Activated CD8-positive, alpha-beta T cell treated with anti-CD3 and anti-CD28 coated beads, Interleukin-2, amount 10 ng/mL, durations not matched to agents 7 days and 5 days (primary cell): ENCODE measurements at regions not wholly inside any gene's neighbourhood (a gene's known extent, or its start where the extent isn't known, plus 50 kb on each side); places are given as distances from the start of the nearest gene placed in this dataset.

ENCODE experiments used
- ATAC-seq: fragments of 150-1000 bp; cut with Tn5 transposase; one replicate; pipeline ENCODE4 v1.10.0; 2021; ENCODE audit warnings: moderate library complexity
- CTCF ChIA-PET: fragments of 350-600 bp; sonication (Branson Sonifier 250); formaldehyde crosslinking; loops from one replicate; lab custom pipeline; 2021; ENCODE audit warnings: antibody characterized with exemption; lab: Charles Lee
- POLR2A ChIA-PET: fragments of 350-600 bp; sonication (Branson Sonifier 250); formaldehyde crosslinking; loops from one replicate; lab custom pipeline; 2021; ENCODE audit warnings: antibody characterized with exemption; lab: Charles Lee
- DNase-seq: peaks from one replicate; pipeline ENCODE4 v3.0.0-alpha.2; 2020
- H3K27ac Mint-ChIP-seq: one replicate; pipeline ENCODE4 v1.8.0; 2021; ENCODE audit warnings: mild to moderate bottlenecking, mixed read lengths
- H3K27me3 Mint-ChIP-seq: one replicate; pipeline ENCODE4 v1.8.0; 2021; ENCODE audit warnings: low read depth, mixed read lengths
- H3K36me3 Mint-ChIP-seq: one replicate; pipeline ENCODE4 v1.8.0; 2021; ENCODE audit warnings: low read depth, mixed read lengths
- H3K4me1 Mint-ChIP-seq: one replicate; pipeline ENCODE4 v1.8.0; 2021; ENCODE audit warnings: low read depth, mixed read lengths
- H3K4me3 Mint-ChIP-seq: one replicate; pipeline ENCODE4 v1.8.0; 2021; ENCODE audit warnings: mild to moderate bottlenecking, mixed read lengths
- H3K9me3 Mint-ChIP-seq: one replicate; pipeline ENCODE4 v1.8.0; 2022; ENCODE audit warnings: mixed read lengths; ENCODE audit not compliant: insufficient read depth

DNA sequence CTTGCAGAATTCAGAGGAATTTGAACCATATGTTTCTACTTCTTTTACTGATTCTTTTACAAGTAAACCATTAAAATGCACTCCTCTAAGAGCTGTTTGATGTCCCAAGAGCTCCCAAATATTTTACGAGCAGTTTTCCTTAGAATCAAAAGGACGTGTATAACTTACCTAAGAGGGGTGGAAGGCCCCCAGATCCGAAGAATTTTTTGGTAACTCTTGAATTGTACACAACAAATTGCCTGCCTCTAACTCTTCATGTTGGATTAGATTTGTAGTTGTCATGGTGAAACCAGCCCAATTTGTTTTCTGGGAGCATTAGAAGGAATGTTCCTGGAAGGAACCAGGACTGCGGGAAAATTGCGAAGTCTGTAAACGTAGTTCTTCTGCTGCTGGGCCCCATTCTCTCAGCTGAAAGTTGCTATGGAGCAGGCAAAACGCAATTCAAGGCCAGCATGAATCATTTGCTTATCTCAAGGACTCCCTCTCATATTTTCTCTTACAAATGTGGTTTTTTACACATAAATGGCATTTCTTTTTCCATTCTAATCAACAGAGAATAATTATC lies 124.8 kb upstream of the TMEM72 start:
- no peak for DNase-seq
- Mint-ChIP-seq H3K27me3 (no peaks in the 10 kb centered on the region), H3K36me3 (no peaks in the 10 kb centered on the region), H3K27ac (no peak overlapping the region), H3K4me3 (no peak overlapping the region), H3K4me1 (no peaks in the 10 kb centered on the region), H3K9me3 (no peaks in the 10 kb centered on the region)
- ChIA-PET POLR2A (no interaction called here), CTCF (no interaction called here)
- ATAC-seq: no peak

DNA sequence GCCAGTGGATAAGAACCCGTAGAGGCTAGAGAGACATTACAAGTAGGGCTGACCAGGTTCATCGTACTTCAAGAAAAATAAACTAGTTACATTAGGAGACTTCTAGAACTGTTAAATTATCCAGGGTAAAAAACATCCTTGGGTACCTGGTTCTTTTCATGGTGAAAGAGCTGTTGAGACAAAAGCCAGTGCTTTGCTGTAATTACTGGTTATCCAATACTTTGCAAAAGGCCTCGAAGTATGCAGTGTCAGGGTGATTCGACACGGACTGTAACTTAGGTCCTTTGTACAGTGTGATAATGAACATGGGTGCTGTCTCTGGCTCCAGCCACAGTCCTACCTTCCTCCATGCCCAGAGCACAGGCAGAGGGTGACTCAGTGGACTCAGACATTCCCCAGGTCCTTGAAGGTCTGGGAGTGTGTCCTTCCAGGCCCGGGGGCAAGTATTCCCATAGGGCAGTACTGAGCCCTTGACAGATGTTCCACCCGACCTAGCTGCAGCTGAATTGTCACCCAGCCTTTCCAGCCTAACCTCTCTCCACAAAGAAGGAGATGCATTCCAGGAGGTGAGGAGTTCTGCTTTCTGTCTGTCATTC lies 123.6 kb upstream of the TMEM72 start:
- Mint-ChIP-seq H3K4me3 (no peak overlapping the region), H3K36me3 (no peaks in the 10 kb centered on the region), H3K27ac (no peak overlapping the region), H3K4me1 (no peaks in the 10 kb centered on the region), H3K27me3 (no peaks in the 10 kb centered on the region), H3K9me3 (no peaks in the 10 kb centered on the region)
- ChIA-PET POLR2A (no interaction called here), CTCF (no interaction called here)
- DNase-seq (no peak), ATAC-seq (no peak)

DNA sequence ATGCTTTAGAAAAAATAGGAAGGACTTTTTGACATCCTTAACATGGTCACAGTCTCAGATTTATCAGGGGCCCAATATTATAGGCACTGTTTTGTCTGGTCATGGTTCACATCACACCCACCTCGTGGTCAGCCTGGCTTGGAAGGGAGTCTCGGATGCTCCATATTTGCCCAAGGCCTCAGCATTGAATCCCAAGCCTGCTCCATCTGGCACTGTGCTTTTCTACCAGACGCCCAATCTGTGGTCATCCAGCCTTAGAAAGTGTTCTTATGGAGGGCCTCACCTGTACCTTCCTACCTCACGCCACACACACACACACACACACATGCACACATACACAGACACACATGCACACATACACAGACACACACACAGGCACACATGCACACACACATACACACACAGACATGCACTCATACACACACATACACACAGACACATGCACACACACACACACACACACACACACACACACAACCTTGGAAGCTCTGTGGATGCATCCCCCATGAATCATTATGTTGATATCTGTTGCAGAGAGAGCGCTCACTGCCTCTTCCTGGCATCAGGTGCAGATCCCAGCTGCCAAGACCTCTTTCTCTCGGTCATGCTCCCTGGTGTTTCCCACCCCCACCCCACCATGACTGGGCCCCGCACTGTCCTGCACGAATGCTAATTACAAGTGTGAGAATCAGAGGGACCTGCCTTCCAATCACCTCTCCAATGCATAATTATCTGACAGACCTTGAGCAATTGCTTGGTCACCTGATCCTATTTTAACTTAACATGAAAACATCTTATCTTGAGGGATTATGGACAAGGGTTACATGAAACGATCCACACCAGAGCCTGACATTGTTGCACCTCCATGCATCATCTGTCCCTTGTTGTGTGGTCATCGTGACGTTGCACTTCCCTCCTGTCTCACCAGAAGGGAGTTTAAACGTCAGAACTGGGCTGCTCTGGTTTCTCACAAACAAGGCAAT lies 122.7 kb upstream of the TMEM72 start:
- no peaks in the 10 kb centered on the region for H3K4me1 Mint-ChIP-seq
- POLR2A ChIA-PET: no interaction called here
- H3K9me3 Mint-ChIP-seq: no peaks in the 10 kb centered on the region
- DNase-seq: no peak
- no peak overlapping the region for H3K27ac Mint-ChIP-seq
- ATAC-seq: no peak
- H3K27me3 Mint-ChIP-seq: no peaks in the 10 kb centered on the region
- no peak overlapping the region for H3K4me3 Mint-ChIP-seq
- CTCF ChIA-PET: no interaction called here
- no peaks in the 10 kb centered on the region for H3K36me3 Mint-ChIP-seq

DNA sequence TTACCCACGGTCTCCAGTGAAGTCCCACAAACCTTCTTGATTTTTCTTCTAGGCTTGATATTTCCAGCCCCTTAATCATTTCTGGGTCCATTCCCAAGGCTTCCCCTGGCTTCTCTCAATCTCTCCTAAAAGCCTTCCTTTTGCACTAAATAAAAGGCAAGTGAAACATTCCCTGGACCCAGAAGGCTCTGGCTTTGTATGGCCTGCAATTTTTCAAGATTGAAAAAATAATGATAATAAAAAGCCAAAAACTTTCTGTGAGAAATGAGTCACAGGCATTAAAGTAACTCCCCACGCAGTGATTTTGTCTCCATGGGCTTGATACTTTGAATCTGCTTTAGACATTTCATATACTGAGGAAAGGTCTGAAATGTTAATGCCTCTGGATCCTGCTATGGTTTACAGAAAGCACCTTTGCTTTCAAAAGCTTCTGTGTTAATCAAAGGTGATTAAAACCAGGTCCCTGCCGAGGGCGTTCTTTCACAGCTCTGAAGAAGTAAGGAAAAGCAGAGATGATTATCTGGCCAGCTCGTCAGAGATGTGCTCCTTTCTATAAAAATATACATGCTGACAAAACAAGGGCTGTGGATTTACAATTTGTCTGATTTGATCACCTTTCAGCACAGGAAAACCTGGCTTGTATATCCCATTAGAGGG lies 118.9 kb upstream of the TMEM72 start:
- no peak overlapping the region for H3K27ac Mint-ChIP-seq
- no peaks in the 10 kb centered on the region for H3K4me1 Mint-ChIP-seq
- no peaks in the 10 kb centered on the region for H3K27me3 Mint-ChIP-seq
- no peaks in the 10 kb centered on the region for H3K36me3 Mint-ChIP-seq
- ATAC-seq: no peak
- no peaks in the 10 kb centered on the region for H3K9me3 Mint-ChIP-seq
- CTCF ChIA-PET: no interaction called here
- no peak for DNase-seq
- no peak overlapping the region for H3K4me3 Mint-ChIP-seq
- POLR2A ChIA-PET: no interaction called here

DNA sequence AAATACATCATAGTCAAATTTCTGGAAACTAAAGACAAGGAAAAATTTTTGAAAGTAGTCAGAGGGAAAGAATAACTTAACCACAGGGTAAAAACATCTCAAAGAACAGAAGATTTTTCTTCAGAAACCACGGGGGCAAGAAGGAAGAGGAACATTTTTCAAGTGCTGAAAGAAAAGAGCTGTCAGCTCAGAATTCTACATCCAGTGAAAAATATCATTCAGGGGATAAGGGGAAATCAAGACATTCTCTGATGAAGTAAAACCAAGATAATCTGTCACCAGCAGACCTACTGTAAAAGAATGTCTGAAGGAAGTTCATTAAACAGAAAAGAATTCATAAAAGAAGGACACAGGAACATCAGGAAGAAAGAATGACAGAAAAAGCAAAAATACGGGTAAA lies 111.2 kb upstream of the TMEM72 start:
- H3K36me3 Mint-ChIP-seq: no peaks in the 10 kb centered on the region
- ATAC-seq (no peak), DNase-seq (no peak)
- POLR2A ChIA-PET: no interaction called here
- no peaks in the 10 kb centered on the region for H3K9me3 Mint-ChIP-seq
- no peaks in the 10 kb centered on the region for H3K27me3 Mint-ChIP-seq
- CTCF ChIA-PET: no interaction called here
- H3K4me3 Mint-ChIP-seq: no peak overlapping the region
- no peak overlapping the region for H3K27ac Mint-ChIP-seq
- H3K4me1 Mint-ChIP-seq: no peaks in the 10 kb centered on the region

DNA sequence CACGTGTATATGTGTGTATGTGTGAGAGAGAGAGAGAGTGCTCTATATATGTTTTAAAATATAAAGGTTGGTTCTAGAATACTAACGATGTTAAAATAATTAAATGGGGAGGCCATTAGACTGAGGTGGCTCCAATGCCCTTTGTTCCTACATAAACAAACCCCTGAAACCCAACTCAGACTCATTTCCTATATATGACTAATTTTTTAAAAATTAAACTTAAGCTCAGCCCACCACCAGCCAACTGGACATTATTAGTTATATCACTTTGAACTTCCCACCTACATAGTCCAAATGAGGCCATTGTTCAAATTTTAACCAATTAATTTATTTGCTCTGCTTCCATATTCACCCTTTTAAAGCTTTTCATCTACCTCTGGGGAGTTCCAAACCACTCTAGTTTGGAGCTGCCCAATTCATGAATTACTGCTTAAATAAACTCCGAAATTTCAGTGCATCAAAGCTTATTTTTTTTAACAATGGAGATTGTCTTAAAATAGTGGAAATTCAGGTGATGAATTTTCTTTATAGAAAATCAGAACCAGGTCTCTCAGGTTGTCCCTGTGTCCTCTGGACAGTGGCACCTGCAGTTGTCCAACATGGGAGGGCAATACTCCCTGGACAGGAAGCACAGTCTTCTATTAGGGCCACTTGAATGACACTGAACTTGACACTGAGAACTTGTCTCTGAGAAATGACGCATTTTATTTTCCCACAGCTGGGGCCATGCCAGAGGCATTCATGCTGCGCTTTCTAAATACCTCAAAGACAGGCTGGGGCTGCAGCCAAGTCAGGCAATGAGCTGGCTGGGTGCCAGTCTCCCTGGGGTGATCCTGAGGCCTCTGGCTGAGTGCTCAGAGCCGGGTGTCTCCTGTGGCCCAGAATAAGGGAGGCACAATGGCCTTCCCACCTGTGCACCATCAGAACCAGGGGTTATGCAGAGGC lies 109.5 kb upstream of the TMEM72 start:
- POLR2A ChIA-PET: no interaction called here

DNA sequence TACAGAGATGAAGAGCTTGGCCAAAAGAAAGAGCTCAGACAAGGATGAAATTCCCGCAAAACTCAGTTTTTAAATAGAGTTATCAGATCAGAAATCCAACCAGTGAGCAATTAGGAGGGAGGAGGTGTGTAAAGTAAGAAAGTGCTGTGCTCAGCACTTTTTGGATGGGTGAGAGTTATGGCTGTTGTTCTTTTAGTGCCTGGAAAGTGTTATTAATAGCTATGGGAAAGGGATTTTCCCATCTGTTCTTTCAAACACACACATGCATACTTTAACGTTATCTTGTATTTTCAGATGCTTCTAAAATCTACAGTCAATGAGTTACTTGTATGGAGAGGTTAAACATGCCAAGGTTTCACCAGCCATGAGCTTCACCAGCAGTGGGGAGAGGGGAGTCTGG lies 107.3 kb upstream of the TMEM72 start:
- ChIA-PET POLR2A (no interaction called here), CTCF (no interaction called here)
- DNase-seq (no peak), ATAC-seq (no peak)
- Mint-ChIP-seq H3K27ac (no peak overlapping the region), H3K9me3 (no peaks in the 10 kb centered on the region), H3K4me3 (no peak overlapping the region), H3K4me1 (no peaks in the 10 kb centered on the region), H3K27me3 (peaks cover 4% of the 10 kb centered on the region), H3K36me3 (no peaks in the 10 kb centered on the region)

More for the DNA sequence above, 109.5 kb upstream of the TMEM72 start:
- no peaks in the 10 kb centered on the region for H3K36me3 Mint-ChIP-seq
- no peaks in the 10 kb centered on the region for H3K27me3 Mint-ChIP-seq
- ATAC-seq (no peak), DNase-seq (no peak)
- no peak overlapping the region for H3K4me3 Mint-ChIP-seq
- no peaks in the 10 kb centered on the region for H3K4me1 Mint-ChIP-seq
- CTCF ChIA-PET: no interaction called here
- no peak overlapping the region for H3K27ac Mint-ChIP-seq
- no peaks in the 10 kb centered on the region for H3K9me3 Mint-ChIP-seq

DNA sequence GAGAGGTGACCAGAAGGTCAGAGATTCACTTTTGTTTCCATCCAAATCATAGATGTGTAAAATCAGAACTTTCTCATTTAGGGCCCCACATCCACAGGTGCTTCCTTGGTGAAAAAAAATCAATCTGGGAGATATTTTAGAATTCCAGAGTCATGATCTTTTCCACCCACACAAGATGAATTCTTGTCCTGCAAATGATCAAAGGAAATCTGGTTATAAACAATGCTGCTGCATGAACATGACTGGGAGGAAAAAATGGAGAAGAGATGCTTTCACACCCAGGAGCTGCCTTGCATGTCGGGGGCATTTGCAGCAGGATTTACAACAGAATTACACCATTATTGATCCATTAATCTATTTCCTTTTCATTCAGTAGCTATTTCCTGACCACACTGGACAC lies 106.5 kb upstream of the TMEM72 start:
- H3K27ac Mint-ChIP-seq: no peak overlapping the region
- H3K9me3 Mint-ChIP-seq: no peaks in the 10 kb centered on the region
- H3K27me3 Mint-ChIP-seq: peaks cover 4% of the 10 kb centered on the region
- POLR2A ChIA-PET: no interaction called here
- no peak for ATAC-seq
- no peak overlapping the region for H3K4me3 Mint-ChIP-seq
- DNase-seq: no peak
- CTCF ChIA-PET: no interaction called here
- H3K36me3 Mint-ChIP-seq: no peaks in the 10 kb centered on the region
- no peaks in the 10 kb centered on the region for H3K4me1 Mint-ChIP-seq

DNA sequence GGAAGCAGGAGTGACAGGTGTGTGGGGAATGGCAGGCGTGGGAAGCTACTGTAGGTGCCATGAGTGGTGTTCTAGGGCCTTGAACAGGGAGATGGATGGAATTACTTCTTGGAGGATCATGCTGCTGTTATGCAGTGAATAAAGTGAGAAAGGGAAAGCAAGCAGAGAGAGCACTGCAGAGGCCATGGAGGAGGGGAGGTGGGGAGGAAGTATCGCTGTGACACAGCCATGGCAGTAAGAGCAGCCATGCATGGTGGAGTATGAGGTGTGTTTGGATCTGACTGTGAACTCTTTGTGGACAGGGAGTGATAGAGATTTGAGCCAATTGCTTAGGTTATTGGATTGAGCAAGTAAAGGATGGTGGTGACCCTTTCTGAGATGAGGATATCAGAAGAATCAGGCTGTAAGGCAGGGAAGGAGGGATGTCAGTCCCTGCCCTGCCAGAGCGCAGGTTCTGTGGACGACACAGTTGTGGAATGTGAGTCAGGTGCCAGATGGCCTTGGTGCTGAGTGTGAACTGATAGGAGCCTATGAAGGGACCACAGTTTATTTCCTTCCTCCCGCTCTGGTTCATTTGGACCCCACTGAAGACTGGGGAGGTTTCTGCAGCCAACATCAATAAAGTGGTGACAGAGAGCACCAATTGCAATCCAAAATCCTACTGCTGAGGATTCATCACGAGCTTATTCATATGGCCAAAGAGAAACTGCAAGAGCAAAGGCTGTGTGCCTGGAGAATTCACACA lies 105.5 kb upstream of the TMEM72 start:
- POLR2A ChIA-PET: no interaction called here
- H3K4me1 Mint-ChIP-seq: no peaks in the 10 kb centered on the region
- peaks cover 4% of the 10 kb centered on the region for H3K27me3 Mint-ChIP-seq
- CTCF ChIA-PET: no interaction called here
- H3K4me3 Mint-ChIP-seq: no peak overlapping the region
- no peaks in the 10 kb centered on the region for H3K9me3 Mint-ChIP-seq
- no peak overlapping the region for H3K27ac Mint-ChIP-seq
- DNase-seq (no peak), ATAC-seq (no peak)
- H3K36me3 Mint-ChIP-seq: no peaks in the 10 kb centered on the region

DNA sequence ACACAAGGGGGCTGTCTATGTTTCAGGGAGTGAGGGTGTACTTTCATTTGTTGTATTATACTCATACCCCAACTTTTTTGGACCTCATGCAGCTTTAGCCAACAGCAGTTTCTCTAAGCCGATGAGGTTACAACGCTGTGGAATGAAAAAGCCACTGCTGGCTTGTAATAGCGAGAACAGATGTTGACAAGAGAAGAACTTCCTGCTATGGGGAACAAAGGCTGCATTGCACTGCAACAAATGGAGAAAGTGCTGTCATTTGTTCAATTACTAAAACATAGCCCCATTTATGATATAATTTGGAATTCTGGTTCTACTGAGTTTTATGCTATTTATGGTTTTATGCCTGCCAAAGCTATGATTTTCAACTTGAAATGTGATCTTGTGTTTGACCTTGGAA lies 104.2 kb upstream of the TMEM72 start:
- Mint-ChIP-seq H3K4me3 (no peak overlapping the region), H3K36me3 (no peaks in the 10 kb centered on the region), H3K27ac (no peak overlapping the region), H3K27me3 (peaks cover 4% of the 10 kb centered on the region), H3K9me3 (no peaks in the 10 kb centered on the region), H3K4me1 (no peaks in the 10 kb centered on the region)
- DNase-seq (no peak), ATAC-seq (no peak)
- CTCF ChIA-PET: no interaction called here
- POLR2A ChIA-PET: no interaction called here

DNA sequence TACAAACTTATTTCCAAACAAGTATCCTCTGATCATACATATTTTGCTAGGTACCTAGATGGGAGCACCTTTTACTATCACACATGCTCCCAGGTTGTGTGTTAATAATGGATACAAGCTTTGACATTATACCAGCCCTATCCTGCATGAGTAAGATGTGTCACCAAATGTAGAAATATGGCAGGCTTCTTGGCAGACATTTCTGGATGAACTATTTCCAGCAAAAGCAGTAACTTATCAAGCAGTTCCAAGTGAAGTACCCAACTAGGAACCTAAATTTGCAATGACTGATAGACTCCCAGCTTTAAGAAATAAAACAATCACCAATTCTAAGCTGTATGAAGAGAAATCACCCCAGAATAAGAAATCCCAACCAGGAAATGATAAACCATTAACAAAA lies 103.7 kb upstream of the TMEM72 start:
- CTCF ChIA-PET: no interaction called here
- Mint-ChIP-seq H3K9me3 (no peaks in the 10 kb centered on the region), H3K27ac (no peak overlapping the region), H3K36me3 (no peaks in the 10 kb centered on the region), H3K4me1 (no peaks in the 10 kb centered on the region), H3K4me3 (no peak overlapping the region), H3K27me3 (peaks cover 4% of the 10 kb centered on the region)
- no peak for DNase-seq
- POLR2A ChIA-PET: no interaction called here
- ATAC-seq: no peak
